ENCODE measurements at regions not wholly inside any gene's neighbourhood (a gene's known extent, or its start where the extent isn't known, plus 50 kb on each side); places are given as distances from the start of the nearest gene placed in this dataset.

DNA sequence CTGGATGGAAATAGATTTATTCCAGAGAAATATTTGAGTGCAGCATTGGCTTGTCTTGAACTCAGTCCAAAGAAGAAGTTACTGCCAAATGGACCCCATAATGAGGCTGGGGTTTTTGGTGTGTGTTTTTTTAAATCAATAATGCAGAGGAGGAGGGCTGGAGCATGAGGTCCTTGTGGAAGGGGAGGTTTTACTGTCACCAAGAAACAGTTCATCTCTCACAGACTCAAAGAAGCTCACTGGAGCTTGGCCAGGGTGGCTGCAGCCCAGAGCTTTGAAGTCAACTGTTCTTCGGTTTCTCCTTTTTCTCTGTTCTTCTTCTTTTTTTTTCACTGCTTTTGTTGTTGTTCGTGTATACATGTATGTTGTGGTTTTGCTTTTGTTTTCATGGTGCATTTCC, 377.7 kb downstream of the FBXW7 start:
- no peak for DNase-seq

DNA sequence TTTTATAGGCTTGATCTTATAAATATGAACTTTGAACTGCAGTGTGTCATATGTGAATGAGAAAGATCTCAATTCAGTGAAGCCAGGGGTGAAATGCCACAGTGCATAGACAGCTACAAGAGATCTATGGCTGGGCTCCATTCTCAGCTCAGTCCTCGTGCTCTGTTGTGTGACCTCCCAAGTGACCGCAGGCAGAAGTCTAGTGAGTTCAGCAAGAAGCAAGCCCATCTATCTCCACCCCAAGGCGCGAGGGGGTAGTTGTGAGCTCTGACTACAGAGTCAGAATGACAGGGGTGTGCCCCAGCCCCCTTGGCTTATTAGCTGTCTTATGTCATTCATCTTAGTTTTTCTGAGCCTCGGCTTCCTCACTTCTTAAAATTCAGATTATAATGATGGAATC, 378.3 kb downstream of the FBXW7 start:
- DNase-seq, result no peak

GRCh38 chr4:152156442-152156841, 379.4 kb downstream of the FBXW7 start:
- no peak for DNase-seq

- DNase-seq, result no peak
These were observed 380.8 kb downstream of the FBXW7 start for GRCh38 chr4:152155070-152155469.

- DNase-seq, result no peak
These were observed 381.5 kb downstream of the FBXW7 start for GRCh38 chr4:152154433-152154832.

DNA sequence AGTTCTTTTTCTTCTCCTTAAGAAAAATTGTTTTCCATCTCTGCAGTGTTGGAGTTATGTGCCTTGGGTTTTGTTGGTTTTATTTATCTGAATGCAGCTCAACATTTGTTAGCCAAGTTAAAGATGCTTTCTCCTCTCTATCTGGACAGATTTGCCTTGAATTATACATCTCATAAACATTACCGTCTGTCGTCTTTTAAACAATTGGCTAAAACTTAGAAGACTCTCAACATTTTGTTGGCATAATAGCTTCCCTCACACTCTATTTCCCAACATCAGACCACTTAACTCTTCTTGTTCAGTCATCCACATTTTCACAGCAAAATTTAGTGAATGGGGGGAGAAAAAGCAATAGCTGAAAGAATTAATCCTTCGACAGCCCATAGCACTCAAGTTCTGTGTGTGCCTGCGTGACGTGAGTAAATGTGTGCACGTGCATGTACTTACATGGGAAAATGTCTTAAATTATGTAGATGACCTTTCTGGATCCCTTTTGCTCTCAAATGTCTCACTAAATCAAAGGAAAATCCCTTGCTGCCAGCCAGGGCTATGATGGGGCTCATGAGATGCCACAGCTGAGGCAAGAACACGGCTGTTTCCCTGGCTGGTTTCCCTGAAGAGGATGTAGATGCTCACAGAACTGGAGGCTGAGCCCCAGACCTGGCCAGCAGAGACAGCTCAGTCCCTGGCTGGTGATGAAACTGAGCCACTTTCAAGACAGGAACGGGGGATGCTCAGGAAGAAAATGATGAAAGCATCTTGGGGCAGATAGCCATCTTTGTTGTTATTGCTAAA, 382.2 kb downstream of the FBXW7 start:
- no peak for DNase-seq

DNA sequence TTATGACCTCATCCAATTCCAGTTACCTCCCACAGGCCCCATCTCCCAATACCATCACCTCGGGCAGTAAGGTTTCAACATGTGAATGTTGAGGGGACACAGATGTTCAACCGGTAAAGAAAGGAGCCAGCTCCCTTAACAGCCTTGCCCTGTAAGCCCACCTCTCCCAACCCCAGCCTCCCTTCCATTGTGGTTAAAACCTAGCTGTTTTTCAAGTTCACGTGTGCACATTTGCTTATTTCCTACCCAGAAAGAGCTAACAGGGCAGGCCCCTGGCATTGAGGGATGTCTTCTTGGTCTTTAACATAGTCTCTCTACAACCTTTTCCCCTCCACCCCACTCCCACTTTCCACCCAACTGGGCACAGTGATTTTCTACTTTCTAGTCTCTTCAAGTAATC, 385.7 kb downstream of the FBXW7 start:
- no peak for DNase-seq

DNA sequence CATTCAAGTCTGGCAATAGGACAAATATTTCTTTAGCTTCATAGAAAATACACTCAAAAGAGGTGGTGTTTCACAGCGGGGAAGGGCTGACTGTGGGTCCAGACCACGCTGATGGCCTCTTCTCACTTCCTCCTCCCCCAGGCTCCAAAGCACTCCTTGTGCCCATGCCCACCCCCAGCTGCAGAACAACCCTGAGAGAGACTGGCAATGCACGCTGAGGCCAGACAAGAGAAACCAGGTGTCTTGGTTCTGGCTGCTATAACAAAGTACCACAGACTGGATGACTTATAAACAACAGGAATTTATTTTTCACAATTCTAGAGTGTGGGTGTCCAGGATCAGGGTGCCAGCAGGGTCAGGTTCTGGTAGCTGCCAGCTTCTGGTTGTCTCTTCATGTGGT, 386.1 kb downstream of the FBXW7 start:
- no peak for DNase-seq

GRCh38 chr4:152148057-152148456, 387.2 kb upstream of the GATB start:
- no peak for DNase-seq

GRCh38 chr4:152146244-152146643, 385.4 kb upstream of the GATB start:
- DNase-seq, result no peak

- no peak for DNase-seq
These were observed 383.0 kb upstream of the GATB start for GRCh38 chr4:152143806-152144205.

- no peak for DNase-seq
These were observed 377.6 kb upstream of the GATB start for GRCh38 chr4:152138451-152138850.

DNA sequence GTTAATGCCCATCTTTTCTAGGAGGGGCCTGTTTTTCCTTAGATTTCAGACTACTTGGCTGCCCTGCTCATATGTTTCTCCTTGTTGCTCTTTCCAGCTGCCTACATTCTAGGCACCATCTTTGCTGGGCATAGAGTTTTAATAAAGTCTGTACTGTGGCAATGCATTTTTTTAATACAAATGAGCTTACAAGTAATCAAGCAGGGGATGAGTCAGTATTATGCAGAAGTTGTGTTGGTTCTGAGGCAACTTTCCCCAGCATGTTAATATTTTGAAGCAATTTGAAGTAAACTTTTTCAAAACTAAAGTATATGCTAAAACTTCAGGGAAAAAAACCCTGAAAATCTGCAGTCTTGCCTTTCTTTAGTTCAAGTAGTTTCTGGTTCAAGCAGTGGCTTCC, 372.0 kb upstream of the GATB start:
- no peak for DNase-seq

GRCh38 chr4:152128356-152128755, 367.5 kb upstream of the GATB start:
- no peak for DNase-seq

GRCh38 chr4:152126238-152126637, 365.4 kb upstream of the GATB start:
- no peak for DNase-seq

DNA sequence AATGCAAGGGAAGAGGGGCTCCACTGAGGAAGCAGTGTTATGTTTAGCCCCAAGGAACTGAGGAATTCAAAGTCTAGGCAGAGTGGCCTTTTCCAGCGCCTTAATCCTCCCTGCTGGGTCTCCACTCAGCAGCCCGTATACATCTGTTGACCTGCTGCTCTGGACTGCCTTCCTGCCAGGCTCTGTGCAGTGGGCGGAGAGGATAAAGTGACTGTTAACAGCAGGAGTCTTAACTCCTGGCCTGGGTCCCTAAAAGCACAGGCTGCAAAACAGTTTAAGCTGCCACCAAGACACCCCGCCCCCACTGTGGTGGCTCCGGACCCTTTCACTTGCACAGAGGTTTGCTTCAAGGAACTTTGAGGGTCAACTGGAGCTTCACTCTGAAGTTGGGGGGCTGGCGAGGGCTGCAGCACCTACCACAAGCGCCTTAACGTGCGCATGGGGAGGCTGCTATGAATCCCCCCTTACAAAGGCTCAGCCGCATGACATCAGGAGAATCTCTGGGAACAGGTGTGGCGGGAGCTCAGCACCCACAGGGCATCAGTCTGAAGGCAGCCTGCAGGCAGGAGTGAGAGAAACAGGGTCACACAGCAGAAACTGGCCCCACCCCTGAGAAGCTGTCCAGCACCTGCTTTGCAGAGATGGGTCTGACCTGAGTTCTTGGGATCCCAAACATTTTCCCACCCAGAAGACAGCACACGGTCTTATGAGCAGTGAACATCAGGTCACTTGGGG, 358.2 kb upstream of the GATB start:
- DNase-seq, result no peak

DNA sequence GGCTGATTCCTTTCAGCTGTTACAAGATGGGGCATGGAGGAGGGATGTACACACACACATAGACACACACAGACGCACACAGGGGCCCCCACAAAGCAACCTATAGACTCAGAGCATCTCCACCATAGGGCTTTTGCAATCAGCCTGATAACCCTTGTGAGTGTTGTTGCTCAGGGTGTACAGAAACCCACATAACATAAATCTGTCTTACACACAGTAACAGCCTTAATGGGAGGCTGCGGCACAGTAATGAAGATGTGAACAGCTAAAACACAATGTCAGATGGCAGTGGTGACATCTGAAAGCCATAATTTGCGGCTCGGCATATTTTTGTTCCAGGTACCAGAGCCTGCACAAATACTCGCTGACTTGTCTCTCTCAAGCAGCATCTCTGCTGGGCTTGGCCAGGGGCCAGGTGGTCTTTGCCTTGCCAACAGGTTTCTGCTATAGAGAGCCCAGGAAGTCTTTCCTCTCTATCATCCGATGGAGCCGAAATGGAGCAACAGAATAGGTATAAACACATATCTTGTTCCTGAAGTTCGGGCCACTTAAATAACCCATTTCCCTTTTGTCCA, 357.2 kb upstream of the GATB start:
- DNase-seq, result no peak

DNA sequence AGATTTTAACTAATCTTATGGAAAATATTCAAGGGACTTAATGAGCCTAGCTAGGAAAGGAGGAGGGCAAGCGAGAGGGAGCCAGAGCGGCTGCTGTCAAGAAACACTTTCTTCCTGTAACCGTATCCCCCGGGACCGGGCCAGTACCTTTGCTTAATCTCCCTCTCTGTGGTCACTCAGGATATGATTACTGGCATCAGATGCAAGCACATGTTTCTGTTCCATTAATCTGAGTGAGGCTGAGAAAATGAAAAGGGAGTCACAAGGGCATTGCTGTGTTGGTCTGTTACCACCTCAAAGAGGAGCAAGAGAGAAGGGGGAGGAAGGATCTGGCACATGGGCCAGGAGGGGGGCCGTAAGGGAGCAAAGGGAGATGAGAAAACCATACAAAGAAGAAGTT, 356.7 kb upstream of the GATB start:
- no peak for DNase-seq

DNA sequence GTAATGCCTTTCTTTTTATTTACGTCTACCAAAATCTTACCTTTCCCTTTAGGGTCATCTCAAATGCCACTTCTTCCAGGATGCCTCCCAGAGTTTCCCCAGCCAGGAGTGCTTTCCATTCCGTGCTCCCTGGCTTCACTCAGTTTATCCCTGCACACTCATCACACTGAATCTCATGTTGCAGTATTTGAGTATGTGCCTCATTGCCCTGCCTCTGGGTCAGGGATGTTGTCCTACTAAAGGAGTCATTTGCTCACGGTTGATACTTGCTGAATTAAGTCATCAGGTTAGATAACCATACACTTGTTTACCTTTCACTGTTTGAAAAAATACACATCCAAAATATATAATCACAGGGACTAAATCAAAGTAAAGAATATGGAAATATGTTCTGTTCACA, 356.2 kb upstream of the GATB start:
- DNase-seq, result no peak

- no peak for DNase-seq
These were observed 355.0 kb upstream of the GATB start for GRCh38 chr4:152115794-152116193.

DNA sequence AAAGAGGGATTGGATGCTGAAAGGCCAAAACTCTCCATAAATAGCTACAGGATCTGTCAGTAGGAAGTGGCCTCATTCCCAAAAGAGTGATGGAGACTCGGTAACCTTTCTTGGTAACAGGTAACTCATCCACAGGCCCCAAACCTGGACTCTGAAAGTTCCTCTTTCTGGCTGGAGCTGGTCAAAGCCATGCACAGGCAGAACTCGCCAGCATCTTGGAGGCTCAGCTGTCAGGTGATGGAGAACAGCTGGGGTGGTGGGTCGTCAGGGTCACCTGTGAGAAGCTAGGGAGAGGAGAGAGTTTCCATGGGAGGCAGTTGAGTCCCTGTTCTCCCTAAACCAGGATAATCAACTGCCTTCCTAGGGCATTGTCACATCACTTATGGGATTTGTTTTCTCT, 354.3 kb upstream of the GATB start:
- DNase-seq, result no peak

DNA sequence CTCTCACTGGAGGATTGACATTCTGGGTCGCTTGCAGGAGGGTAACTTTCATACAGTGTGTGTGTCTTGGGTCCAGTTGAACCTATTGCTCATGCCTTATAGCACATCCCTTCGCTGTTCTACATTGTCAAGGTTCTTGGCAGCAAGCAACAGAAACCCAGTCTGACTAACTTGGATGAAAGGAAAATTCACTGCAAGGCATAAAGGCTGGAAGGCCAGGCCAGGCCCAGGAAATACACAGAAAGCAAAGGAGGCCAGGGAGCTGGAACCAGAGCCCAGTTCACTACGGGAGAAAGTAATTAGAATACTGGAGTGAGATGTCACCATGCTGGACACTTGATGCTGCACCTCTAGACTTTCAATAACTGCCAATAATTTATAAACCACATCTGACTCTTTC, 353.8 kb upstream of the GATB start:
- no peak for DNase-seq

GRCh38 chr4:152112887-152113286, 352.1 kb upstream of the GATB start:
- no peak for DNase-seq

DNA sequence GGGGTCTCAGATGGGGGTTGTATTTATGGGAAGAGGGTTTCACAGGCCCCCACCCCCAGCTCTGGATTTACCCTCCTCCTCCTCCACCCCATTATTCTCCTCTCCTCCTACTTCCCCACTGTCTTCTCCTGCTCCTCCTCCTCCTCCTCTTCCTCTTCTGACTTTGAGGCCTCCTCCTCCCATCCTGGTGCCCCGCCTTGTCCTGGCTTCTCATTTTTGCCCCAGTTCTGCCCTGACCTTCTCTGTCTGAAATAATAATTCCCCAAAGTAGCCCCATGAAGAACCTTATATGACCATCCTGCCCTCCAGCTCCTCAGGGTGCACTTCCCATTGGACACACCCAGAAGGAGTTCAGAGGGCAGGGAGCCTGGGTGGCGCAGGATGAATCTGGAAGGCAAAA, 351.4 kb upstream of the GATB start:
- no peak for DNase-seq
